ENCODE measurements at regions not wholly inside any gene's neighbourhood (a gene's known extent, or its start where the extent isn't known, plus 50 kb on each side); places are given as distances from the start of the nearest gene placed in this dataset.

GRCh38 chr2:205914213-205915129 lies 171.5 kb downstream of the INO80D start:
- no peak overlapping the region for H3K9ac ChIP-seq (ENCODE audit: low read length in 2 of 2)
- no peak overlapping the region for H3K27ac ChIP-seq (ENCODE audit: low read length)
- H3K36me3 ChIP-seq (ENCODE audit: control insufficient read depth in 2 of 2, insufficient read depth in 2 of 2, low read length in 2 of 2) = no peaks in the 10 kb centered on the region
- no peaks in the 10 kb centered on the region for H3K27me3 ChIP-seq (ENCODE audit: control insufficient read depth in 1 of 2, insufficient read depth in 2 of 2, low read length in 2 of 2)
- H3K4me1 ChIP-seq (ENCODE audit: control insufficient read depth, insufficient read depth, low read length) = peaks cover 9% of the 10 kb centered on the region
- H3K4me3 ChIP-seq (ENCODE audit: low read length in 2 of 2) = no peak overlapping the region
- H3K9me3 ChIP-seq (ENCODE audit: control insufficient read depth in 2 of 2, low read length in 2 of 2) = no peaks in the 10 kb centered on the region

- Histone ChIP-seq H3K27ac (ENCODE audit: low read length) (no peak overlapping the region), H3K4me1 (ENCODE audit: control insufficient read depth, insufficient read depth, low read length) (peaks cover 9% of the 10 kb centered on the region), H3K36me3 (ENCODE audit: control insufficient read depth in 2 of 2, insufficient read depth in 2 of 2, low read length in 2 of 2) (no peaks in the 10 kb centered on the region), H3K9me3 (ENCODE audit: control insufficient read depth in 2 of 2, low read length in 2 of 2) (no peaks in the 10 kb centered on the region), H3K4me3 (ENCODE audit: low read length in 2 of 2) (no peak overlapping the region), H3K27me3 (ENCODE audit: control insufficient read depth in 1 of 2, insufficient read depth in 2 of 2, low read length in 2 of 2) (peaks cover 0 to 3% of the 10 kb centered on the region in 2 donors), H3K9ac (ENCODE audit: low read length in 2 of 2) (no peak overlapping the region)
These were observed 172.3 kb downstream of the INO80D start for GRCh38 chr2:205913668-205914067.

- H3K36me3 ChIP-seq (ENCODE audit: control insufficient read depth in 2 of 2, insufficient read depth in 2 of 2, low read length in 2 of 2) = no peaks in the 10 kb centered on the region
- H3K4me3 ChIP-seq (ENCODE audit: low read length in 2 of 2) = no peak overlapping the region
- H3K9ac ChIP-seq (ENCODE audit: low read length in 2 of 2) = no peak overlapping the region
- H3K27ac ChIP-seq (ENCODE audit: low read length) = no peak overlapping the region
- peaks cover 9% of the 10 kb centered on the region for H3K4me1 ChIP-seq (ENCODE audit: control insufficient read depth, insufficient read depth, low read length)
- H3K27me3 ChIP-seq (ENCODE audit: control insufficient read depth in 1 of 2, insufficient read depth in 2 of 2, low read length in 2 of 2) = peaks cover 0 to 3% of the 10 kb centered on the region in 2 donors
- no peaks in the 10 kb centered on the region for H3K9me3 ChIP-seq (ENCODE audit: control insufficient read depth in 2 of 2, low read length in 2 of 2)
These were observed 174.7 kb downstream of the INO80D start for GRCh38 chr2:205911306-205911705.

GRCh38 chr2:205909184-205909572 lies 176.8 kb downstream of the INO80D start:
- no peaks in the 10 kb centered on the region for H3K4me1 ChIP-seq (ENCODE audit: control insufficient read depth, insufficient read depth, low read length)
- no peak overlapping the region for H3K4me3 ChIP-seq (ENCODE audit: low read length in 2 of 2)

GRCh38 chr2:205908212-205909183 lies 177.5 kb downstream of the INO80D start:
- H3K4me1 ChIP-seq (ENCODE audit: control insufficient read depth, insufficient read depth, low read length) = no peaks in the 10 kb centered on the region
- no peaks in the 10 kb centered on the region for H3K9me3 ChIP-seq (ENCODE audit: control insufficient read depth in 2 of 2, low read length in 2 of 2)
- H3K27ac ChIP-seq (ENCODE audit: low read length) = no peak overlapping the region
- no peak overlapping the region for H3K4me3 ChIP-seq (ENCODE audit: low read length in 2 of 2)
- no peak overlapping the region for H3K9ac ChIP-seq (ENCODE audit: low read length in 2 of 2)
- H3K36me3 ChIP-seq (ENCODE audit: control insufficient read depth in 2 of 2, insufficient read depth in 2 of 2, low read length in 2 of 2) = no peaks in the 10 kb centered on the region
- H3K27me3 ChIP-seq (ENCODE audit: control insufficient read depth in 1 of 2, insufficient read depth in 2 of 2, low read length in 2 of 2) = peaks cover 0 to 3% of the 10 kb centered on the region in 2 donors

More at GRCh38 chr2:205909184-205909572, 176.8 kb downstream of the INO80D start:
- no peaks in the 10 kb centered on the region for H3K36me3 ChIP-seq (ENCODE audit: control insufficient read depth in 2 of 2, insufficient read depth in 2 of 2, low read length in 2 of 2)
- H3K27ac ChIP-seq (ENCODE audit: low read length) = no peak overlapping the region
- H3K27me3 ChIP-seq (ENCODE audit: control insufficient read depth in 1 of 2, insufficient read depth in 2 of 2, low read length in 2 of 2) = peaks cover 0 to 3% of the 10 kb centered on the region in 2 donors
- H3K9me3 ChIP-seq (ENCODE audit: control insufficient read depth in 2 of 2, low read length in 2 of 2) = no peaks in the 10 kb centered on the region
- no peak overlapping the region for H3K9ac ChIP-seq (ENCODE audit: low read length in 2 of 2)

GRCh38 chr2:205906419-205906818 lies 179.6 kb downstream of the INO80D start:
- H3K27ac ChIP-seq (ENCODE audit: low read length) = no peak overlapping the region
- H3K9me3 ChIP-seq (ENCODE audit: control insufficient read depth in 2 of 2, low read length in 2 of 2) = no peaks in the 10 kb centered on the region
- H3K27me3 ChIP-seq (ENCODE audit: control insufficient read depth in 1 of 2, insufficient read depth in 2 of 2, low read length in 2 of 2) = peaks cover 0 to 3% of the 10 kb centered on the region in 2 donors
- H3K9ac ChIP-seq (ENCODE audit: low read length in 2 of 2) = no peak overlapping the region
- no peaks in the 10 kb centered on the region for H3K36me3 ChIP-seq (ENCODE audit: control insufficient read depth in 2 of 2, insufficient read depth in 2 of 2, low read length in 2 of 2)
- no peaks in the 10 kb centered on the region for H3K4me1 ChIP-seq (ENCODE audit: control insufficient read depth, insufficient read depth, low read length)
- H3K4me3 ChIP-seq (ENCODE audit: low read length in 2 of 2) = no peak overlapping the region

GRCh38 chr2:205905576-205905975 lies 180.4 kb downstream of the INO80D start:
- H3K27me3 ChIP-seq (ENCODE audit: control insufficient read depth in 1 of 2, insufficient read depth in 2 of 2, low read length in 2 of 2) = peaks cover 0 to 3% of the 10 kb centered on the region in 2 donors
- H3K36me3 ChIP-seq (ENCODE audit: control insufficient read depth in 2 of 2, insufficient read depth in 2 of 2, low read length in 2 of 2) = no peaks in the 10 kb centered on the region
- no peak overlapping the region for H3K9ac ChIP-seq (ENCODE audit: low read length in 2 of 2)
- no peaks in the 10 kb centered on the region for H3K9me3 ChIP-seq (ENCODE audit: control insufficient read depth in 2 of 2, low read length in 2 of 2)
- H3K27ac ChIP-seq (ENCODE audit: low read length) = no peak overlapping the region
- H3K4me3 ChIP-seq (ENCODE audit: low read length in 2 of 2) = no peak overlapping the region
- H3K4me1 ChIP-seq (ENCODE audit: control insufficient read depth, insufficient read depth, low read length) = no peaks in the 10 kb centered on the region

- Histone ChIP-seq H3K27ac (ENCODE audit: low read length) (no peak overlapping the region), H3K9ac (ENCODE audit: low read length in 2 of 2) (no peak overlapping the region), H3K4me1 (ENCODE audit: control insufficient read depth, insufficient read depth, low read length) (no peaks in the 10 kb centered on the region), H3K9me3 (ENCODE audit: control insufficient read depth in 2 of 2, low read length in 2 of 2) (no peaks in the 10 kb centered on the region), H3K36me3 (ENCODE audit: control insufficient read depth in 2 of 2, insufficient read depth in 2 of 2, low read length in 2 of 2) (no peaks in the 10 kb centered on the region), H3K4me3 (ENCODE audit: low read length in 2 of 2) (no peak overlapping the region), H3K27me3 (ENCODE audit: control insufficient read depth in 1 of 2, insufficient read depth in 2 of 2, low read length in 2 of 2) (peaks cover 0 to 3% of the 10 kb centered on the region in 2 donors)
These were observed 181.1 kb downstream of the INO80D start for GRCh38 chr2:205904873-205905272.

- no peaks in the 10 kb centered on the region for H3K36me3 ChIP-seq (ENCODE audit: control insufficient read depth in 2 of 2, insufficient read depth in 2 of 2, low read length in 2 of 2)
- H3K4me1 ChIP-seq (ENCODE audit: control insufficient read depth, insufficient read depth, low read length) = no peaks in the 10 kb centered on the region
- H3K4me3 ChIP-seq (ENCODE audit: low read length in 2 of 2) = no peak overlapping the region
- H3K9ac ChIP-seq (ENCODE audit: low read length in 2 of 2) = no peak overlapping the region
- H3K27ac ChIP-seq (ENCODE audit: low read length) = no peak overlapping the region
- H3K9me3 ChIP-seq (ENCODE audit: control insufficient read depth in 2 of 2, low read length in 2 of 2) = no peaks in the 10 kb centered on the region
- H3K27me3 ChIP-seq (ENCODE audit: control insufficient read depth in 1 of 2, insufficient read depth in 2 of 2, low read length in 2 of 2) = no peaks in the 10 kb centered on the region
These were observed 182.3 kb downstream of the INO80D start for GRCh38 chr2:205903549-205904129.

- Histone ChIP-seq H3K9me3 (ENCODE audit: control insufficient read depth in 2 of 2, low read length in 2 of 2) (no peaks in the 10 kb centered on the region), H3K9ac (ENCODE audit: low read length in 2 of 2) (no peak overlapping the region), H3K36me3 (ENCODE audit: control insufficient read depth in 2 of 2, insufficient read depth in 2 of 2, low read length in 2 of 2) (no peaks in the 10 kb centered on the region), H3K27ac (ENCODE audit: low read length) (no peak overlapping the region), H3K27me3 (ENCODE audit: control insufficient read depth in 1 of 2, insufficient read depth in 2 of 2, low read length in 2 of 2) (no peaks in the 10 kb centered on the region), H3K4me3 (ENCODE audit: low read length in 2 of 2) (no peak overlapping the region), H3K4me1 (ENCODE audit: control insufficient read depth, insufficient read depth, low read length) (no peaks in the 10 kb centered on the region)
These were observed 183.1 kb downstream of the INO80D start for GRCh38 chr2:205902900-205903237.
